Heart left ventricle (tissue), 16 donors: ENCODE measurements at regions not wholly inside any gene's neighbourhood (a gene's known extent, or its start where the extent isn't known, plus 50 kb on each side); places are given as distances from the start of the nearest gene placed in this dataset.
"Not testable (repeated sequence)": the region's sequence is repeated elsewhere in the genome, so short reads cannot be mapped to it uniquely, and the experiment has no call there.

Experiments used
- ATAC-seq, 4 donors: fragments of 200-7000 bp; cut with Tn5 transposase; one replicate each; pipeline ENCODE4 v1.9.1; 2020 to 2022; ENCODE audit warnings: moderate library complexity in 4 of 4, mild to moderate bottlenecking in 3 of 4, moderate number of reproducible peaks in 1 of 4
- DNase-seq, 5 donors: peaks; one replicate each; pipeline ENCODE4 v3.0.0-alpha.2; 2020
- H3K27ac ChIP-seq, 12 donors: fragments of 200-600 bp; sonication (generic) in 4 of 12; one replicate each; pipeline versions ENCODE4 v1.5.0 to v1.8.0; 2016 to 2022; ENCODE audit warnings: mild to moderate bottlenecking in 2 of 12
- H3K27me3 ChIP-seq, 9 donors: fragments of 200-600 bp; sonication (generic) in 2 of 9; one replicate each; pipeline versions ENCODE4 v1.5.1 to v1.8.0; 2016 to 2022; ENCODE audit warnings: mild to moderate bottlenecking in 3 of 9
- H3K36me3 ChIP-seq, 9 donors: fragments of 200-600 bp; sonication (generic) in 2 of 9; one replicate each; pipeline versions ENCODE4 v1.5.0 to v1.8.0; 2018 to 2022; ENCODE audit warnings: mild to moderate bottlenecking in 2 of 9
- H3K4me1 ChIP-seq, 12 donors: fragments of 200-600 bp; sonication (generic) in 4 of 12; one replicate each; pipeline versions ENCODE4 v1.5.0 to v1.8.0; 2016 to 2022; ENCODE audit warnings: mild to moderate bottlenecking in 3 of 12
- H3K4me3 ChIP-seq, 12 donors: fragments of 200-600 bp; sonication (generic) in 4 of 12; one replicate each; pipeline versions ENCODE4 v1.5.0 to v1.8.0; 2017 to 2022; ENCODE audit warnings: mild to moderate bottlenecking in 9 of 12, moderate library complexity in 4 of 12
- H3K9me3 ChIP-seq, 12 donors: fragments of 200-600 bp; sonication (generic) in 4 of 12; one replicate each; pipeline versions ENCODE4 v1.5.0 to v1.8.0; 2016 to 2022; ENCODE audit warnings: mild to moderate bottlenecking in 1 of 12
- POLR2A ChIP-seq, 2 donors: fragments of 450-650 bp; IDR thresholded peaks; one replicate each; pipeline ENCODE4 v1.6.1; 2017; ENCODE audit warnings: antibody characterized with exemption in 2 of 2, mild to moderate bottlenecking in 2 of 2, moderate library complexity in 2 of 2
- WGBS, 4 donors: extraction: QIAGEN DNeasy Blood & Tissue Kit in 2 of 4; methylation state at CpG; one replicate each; pipeline versions ENCODE4 v1.1.5 to v1.1.7; 2013 to 2018; 5-methylcytosine and 5-hydroxymethylcytosine counted together
- intact Hi-C, 10 donors: fragments of 100-400 bp; cut with DNase I; formaldehyde crosslinking; loops; one replicate each; pipeline versions ENCODE4 v1.11.1 to v1.14.2; 2022
- TF ChIP-seq, protein P1 (sequence below), 12 donors: fragments of 200-600 bp; sonication (generic) in 4 of 12; IDR thresholded peaks; one replicate each; pipeline versions ENCODE4 v1.5.0 to v1.8.0; 2018 to 2022; ENCODE audit warnings: antibody characterized with exemption in 12 of 12, mild to moderate bottlenecking in 5 of 12
- donor health status: ischemic (EF 13 %, LVEDD 7.1; RV severe dilation, severe dysfunction).
- donor health status: healthy with polysubstance abuse.
- donor health status: DM: no; HTN: yes; CAD: no.
- donor health status: DM: no; HTN: no; CAD: no.
- donor health status: ischemic (EF 25% LVEDD 6.9; RV normal size, moderate dysfunction).
- donor health status: ischemic (EF 25% LVEDD 5.7; RV mildly dilated, moderate dysfunction).
- donor health status: healthy.
- donor health status: DM: yes; HTN: yes; CAD: no.
- donor health status: ischemic (EF 35%, LVEDD 5.7; RV mildly dilated, moderate dysfunction).
- donor health status: nonischemic (EF 11% LVEDD 7.7; RV severe dilation, severe dysfunction).
- donor health status: DM: yes; HTN: yes; CAD: no.
- donor health status: PGD.
- donor health status: ischemic (EF 29% LVEDD 5.4; RV normal size, mild dysfunction).
- donor health status: nonischemic (EF 23%, LVEDD 6.1; RV moderate dilation, normal function).

DNA sequence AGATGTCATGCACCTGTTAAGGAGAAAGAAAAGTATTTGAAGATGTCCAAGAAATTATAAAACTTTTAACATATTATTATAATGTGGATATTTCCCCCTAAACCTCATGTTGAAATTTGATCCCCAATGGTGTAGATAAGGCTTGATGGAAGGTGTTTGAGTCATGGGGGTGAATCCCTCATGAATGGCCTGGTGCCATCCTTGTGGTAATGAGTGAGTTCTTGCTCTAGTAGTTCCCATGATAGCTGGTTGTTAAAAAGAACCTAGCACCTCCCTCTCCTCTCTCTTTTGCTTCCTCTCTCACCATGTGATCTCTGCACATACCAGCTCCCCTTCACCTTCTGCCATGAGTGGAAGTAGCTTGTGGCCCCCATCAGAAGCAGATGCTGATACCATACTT lies 176.6 kb upstream of the NR3C2 start:
- intact Hi-C loops, result no loop called here
- DNase-seq (no peak), ATAC-seq (no peak)
- no peak overlapping the region for H3K27ac ChIP-seq
- H3K9me3 ChIP-seq, result peaks cover 0 to 48% (median 0%) of the 10 kb centered on the region in 12 donors
- no peaks in the 10 kb centered on the region for H3K36me3 ChIP-seq
- no peaks in the 10 kb centered on the region for H3K27me3 ChIP-seq
- H3K4me1 ChIP-seq, result no peaks in the 10 kb centered on the region
- TF ChIP-seq POLR2A (IDR thresholded peaks at IDR 0.05), result no peak
- TF ChIP-seq, protein P1, sequence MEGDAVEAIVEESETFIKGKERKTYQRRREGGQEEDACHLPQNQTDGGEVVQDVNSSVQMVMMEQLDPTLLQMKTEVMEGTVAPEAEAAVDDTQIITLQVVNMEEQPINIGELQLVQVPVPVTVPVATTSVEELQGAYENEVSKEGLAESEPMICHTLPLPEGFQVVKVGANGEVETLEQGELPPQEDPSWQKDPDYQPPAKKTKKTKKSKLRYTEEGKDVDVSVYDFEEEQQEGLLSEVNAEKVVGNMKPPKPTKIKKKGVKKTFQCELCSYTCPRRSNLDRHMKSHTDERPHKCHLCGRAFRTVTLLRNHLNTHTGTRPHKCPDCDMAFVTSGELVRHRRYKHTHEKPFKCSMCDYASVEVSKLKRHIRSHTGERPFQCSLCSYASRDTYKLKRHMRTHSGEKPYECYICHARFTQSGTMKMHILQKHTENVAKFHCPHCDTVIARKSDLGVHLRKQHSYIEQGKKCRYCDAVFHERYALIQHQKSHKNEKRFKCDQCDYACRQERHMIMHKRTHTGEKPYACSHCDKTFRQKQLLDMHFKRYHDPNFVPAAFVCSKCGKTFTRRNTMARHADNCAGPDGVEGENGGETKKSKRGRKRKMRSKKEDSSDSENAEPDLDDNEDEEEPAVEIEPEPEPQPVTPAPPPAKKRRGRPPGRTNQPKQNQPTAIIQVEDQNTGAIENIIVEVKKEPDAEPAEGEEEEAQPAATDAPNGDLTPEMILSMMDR (IDR thresholded peaks at IDR 0.05), result no peak
- H3K4me3 ChIP-seq, result no peak overlapping the region

DNA sequence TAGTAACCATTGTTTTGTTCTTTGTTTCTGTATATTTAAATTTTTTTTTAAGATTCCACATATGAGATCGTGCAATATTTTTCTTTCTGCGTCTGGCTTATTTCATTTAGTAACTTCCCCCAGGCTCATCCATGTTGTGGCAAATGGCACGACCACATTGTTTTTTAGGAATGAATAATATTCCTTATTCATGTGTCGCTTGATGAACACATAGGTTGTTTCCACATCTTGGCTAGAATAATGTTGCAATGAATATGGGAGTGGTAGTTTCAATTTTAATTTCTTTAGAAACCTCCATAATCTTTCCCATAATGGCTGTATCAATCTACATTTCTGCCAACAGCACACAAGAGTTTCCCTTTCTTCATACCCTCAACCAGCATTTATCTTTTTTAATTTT lies 166.8 kb upstream of the NR3C2 start:
- DNase-seq (no peak), ATAC-seq (no peak)
- no peak for TF ChIP-seq POLR2A (IDR thresholded peaks at IDR 0.05)
- TF ChIP-seq, protein P1 (IDR thresholded peaks at IDR 0.05), result no peak
- Histone ChIP-seq H3K27me3 (no peaks in the 10 kb centered on the region), H3K4me3 (no peak overlapping the region), H3K9me3 (peaks cover 0 to 8% (median 0%) of the 10 kb centered on the region in 12 donors), H3K27ac (no peak overlapping the region), H3K4me1 (no peaks in the 10 kb centered on the region), H3K36me3 (no peaks in the 10 kb centered on the region)
- intact Hi-C loops, result no loop called here
- WGBS, 4 donors, result 87 to 91% (median 89%) methylated on average over 4 of the region's 4 CpGs

DNA sequence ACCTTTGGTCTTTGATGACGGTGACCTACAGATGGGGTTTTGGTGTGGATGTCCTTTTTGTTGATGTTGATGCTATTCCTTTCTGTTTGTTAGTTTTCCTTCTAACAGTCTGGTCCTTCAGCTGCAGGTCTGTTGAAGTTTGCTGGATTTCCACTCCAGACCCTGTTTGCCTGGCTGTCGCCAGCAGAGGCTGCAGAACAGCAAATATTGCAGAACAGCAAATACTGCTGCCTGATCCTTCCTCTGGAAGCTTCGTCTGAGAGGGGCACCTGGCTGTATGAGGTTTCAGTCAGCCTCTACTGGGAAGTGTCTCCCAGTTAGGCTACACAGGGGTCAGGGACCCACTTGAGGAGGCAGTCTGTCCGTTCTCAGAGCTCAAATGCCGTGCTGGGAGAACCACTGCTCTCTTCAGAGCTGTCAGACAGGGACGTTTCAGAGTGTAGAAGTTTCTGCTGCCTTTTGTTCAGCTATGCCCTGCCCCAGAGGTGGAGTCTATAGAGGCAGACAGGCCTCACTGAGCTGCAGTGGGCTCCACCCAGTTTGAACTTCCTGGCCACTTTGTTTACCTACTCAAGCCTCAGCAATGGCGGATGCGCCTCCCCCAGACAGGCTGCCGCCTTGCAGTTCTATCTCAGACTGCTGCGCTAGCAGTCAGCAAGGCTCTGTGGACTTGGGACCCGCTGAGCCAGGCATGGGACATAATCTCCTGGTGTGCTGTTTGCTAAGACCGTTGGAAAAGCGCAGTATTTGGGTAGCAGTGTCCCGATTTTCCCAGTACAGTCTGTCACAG lies 156.4 kb upstream of the NR3C2 start:
- ATAC-seq, H3K4me1 ChIP-seq, intact Hi-C loops, DNase-seq, H3K36me3 ChIP-seq, H3K27ac ChIP-seq, H3K4me3 ChIP-seq, H3K27me3 ChIP-seq: not testable (repeated sequence)
- H3K9me3 ChIP-seq, result peaks cover 0 to 31% (median 11%) of the 10 kb centered on the region in 12 donors
- 86 to 92% (median 90%) methylated on average over 11 to 14 of the region's 14 CpGs for WGBS, 4 donors

DNA sequence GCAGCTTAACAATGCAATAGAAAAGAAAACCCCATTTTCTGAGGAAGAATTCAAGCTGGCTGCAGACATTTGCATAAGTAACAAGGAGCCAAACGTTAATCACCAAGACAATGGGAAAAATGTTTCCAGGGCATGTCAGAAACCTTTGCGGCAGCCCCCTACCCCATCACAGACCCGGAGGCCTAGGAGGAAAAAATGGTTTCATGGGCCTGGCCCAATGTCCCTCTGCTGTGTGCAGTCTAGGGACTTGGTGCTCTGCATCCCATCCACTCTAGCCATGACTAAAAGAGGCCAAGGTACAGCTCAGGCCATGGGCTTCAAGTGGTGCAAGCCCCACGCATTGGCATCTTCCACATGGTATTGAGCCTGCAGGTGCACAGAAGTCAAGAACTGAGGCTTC lies 147.0 kb upstream of the NR3C2 start:
- Histone ChIP-seq H3K4me3 (no peak overlapping the region), H3K27ac (no peak overlapping the region), H3K27me3 (no peaks in the 10 kb centered on the region), H3K36me3 (no peaks in the 10 kb centered on the region), H3K4me1 (no peaks in the 10 kb centered on the region), H3K9me3 (peaks cover 0 to 19% (median 0%) of the 10 kb centered on the region in 12 donors)
- no peak for DNase-seq
- TF ChIP-seq POLR2A (IDR thresholded peaks at IDR 0.05), result no peak
- TF ChIP-seq, protein P1 (IDR thresholded peaks at IDR 0.05), result no peak
- ATAC-seq, result no peak
- 88 to 92% (median 89%) methylated on average over 4 of the region's 4 CpGs for WGBS, 4 donors
- intact Hi-C loops, result no loop called here

DNA sequence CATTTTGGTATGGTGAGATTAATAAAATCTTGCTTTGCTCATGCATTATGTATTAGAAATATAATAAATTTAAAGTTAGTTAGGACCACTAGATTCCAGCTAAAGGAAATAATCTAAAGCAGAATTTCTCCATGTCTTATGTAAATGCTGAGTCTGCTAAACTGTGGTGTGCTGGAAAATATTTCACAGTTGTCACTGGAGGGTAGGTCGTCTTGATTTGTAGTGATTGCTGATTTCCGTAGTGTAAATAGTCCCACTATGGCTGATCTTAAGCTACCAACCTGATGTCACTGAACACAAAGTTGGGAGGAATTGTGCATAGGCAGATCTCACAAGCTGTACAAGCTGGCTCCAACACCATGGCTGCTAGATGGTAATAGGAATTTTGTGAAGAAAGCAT lies 133.4 kb upstream of the NR3C2 start:
- TF ChIP-seq POLR2A (IDR thresholded peaks at IDR 0.05), result no peak
- TF ChIP-seq, protein P1 (IDR thresholded peaks at IDR 0.05), result no peak
- Histone ChIP-seq H3K36me3 (no peaks in the 10 kb centered on the region), H3K4me1 (peaks cover 0 to 5% (median 0%) of the 10 kb centered on the region in 12 donors), H3K27me3 (no peaks in the 10 kb centered on the region), H3K4me3 (no peak overlapping the region), H3K9me3 (peaks cover 0 to 3% (median 0%) of the 10 kb centered on the region in 12 donors), H3K27ac (peak overlapping the region in 1 of 12 donors; percentile 36)
- intact Hi-C loops, result no loop called here
- 77 to 88% (median 78%) methylated on average over 2 of the region's 2 CpGs for WGBS, 4 donors
- ATAC-seq (no peak), DNase-seq (no peak)
